GM19351 (cell line): ENCODE measurements at regions not wholly inside any gene's neighbourhood (a gene's known extent, or its start where the extent isn't known, plus 50 kb on each side); places are given as distances from the start of the nearest gene placed in this dataset.

Experiments used
- ATAC-seq: cut with Tn5 transposase; IDR thresholded peaks from one replicate; pipeline ENCODE4 v1.9.1; 2021; ENCODE audit warnings: mild to moderate bottlenecking, moderate library complexity; ENCODE audit not compliant: unreplicated experiment

DNA sequence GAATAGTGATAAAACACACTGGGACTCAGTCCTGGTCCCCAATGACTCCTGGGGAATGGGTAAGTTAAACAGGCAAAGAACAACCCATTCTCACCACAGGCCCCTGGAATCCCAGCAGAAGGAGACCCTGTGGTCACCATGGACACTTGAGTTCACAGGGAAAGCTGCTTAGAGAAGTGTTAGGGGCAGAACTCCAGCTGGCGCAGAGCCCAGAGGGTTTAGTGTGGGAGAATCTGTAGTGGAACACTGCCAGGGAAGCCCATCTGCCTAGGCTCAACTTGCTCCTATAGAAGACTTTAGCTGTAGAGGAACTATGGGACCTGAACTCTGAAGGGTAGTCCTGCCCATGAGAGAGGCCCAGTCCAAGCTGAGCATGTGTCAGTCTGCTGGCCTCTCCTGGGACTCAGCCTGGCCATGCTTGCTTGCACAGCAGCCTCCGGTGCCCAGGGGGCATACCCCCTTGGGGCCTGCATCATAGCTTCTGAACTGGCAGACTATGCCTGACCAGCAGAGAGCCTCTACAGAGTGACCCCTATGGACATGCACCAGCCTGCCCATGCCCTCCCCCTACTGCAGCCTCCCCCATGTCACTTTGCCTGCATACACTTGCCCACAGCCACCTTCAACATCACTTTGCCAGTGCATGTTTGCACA lies 343.5 kb downstream of the IDS start:
- ATAC-seq = no peak

DNA sequence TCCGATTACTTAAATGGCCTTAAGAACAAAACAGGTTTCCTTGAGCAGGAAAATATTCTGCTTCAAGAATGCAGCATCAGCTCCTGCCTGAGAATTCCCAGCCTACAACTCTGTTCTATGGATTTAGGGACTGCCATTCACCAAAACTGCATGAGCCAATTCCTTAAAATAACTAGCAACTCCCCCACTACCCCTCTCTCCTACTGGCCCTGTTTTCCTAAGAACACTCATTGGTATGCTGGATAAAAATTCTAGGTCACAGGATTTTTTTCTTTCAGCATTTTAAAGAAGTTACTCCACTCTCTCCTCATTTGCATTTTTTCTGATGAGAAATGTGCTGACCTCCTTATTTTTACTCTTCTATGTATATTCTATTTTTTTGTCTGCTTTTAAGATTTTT lies 347.1 kb downstream of the IDS start:
- ATAC-seq = no peak

DNA sequence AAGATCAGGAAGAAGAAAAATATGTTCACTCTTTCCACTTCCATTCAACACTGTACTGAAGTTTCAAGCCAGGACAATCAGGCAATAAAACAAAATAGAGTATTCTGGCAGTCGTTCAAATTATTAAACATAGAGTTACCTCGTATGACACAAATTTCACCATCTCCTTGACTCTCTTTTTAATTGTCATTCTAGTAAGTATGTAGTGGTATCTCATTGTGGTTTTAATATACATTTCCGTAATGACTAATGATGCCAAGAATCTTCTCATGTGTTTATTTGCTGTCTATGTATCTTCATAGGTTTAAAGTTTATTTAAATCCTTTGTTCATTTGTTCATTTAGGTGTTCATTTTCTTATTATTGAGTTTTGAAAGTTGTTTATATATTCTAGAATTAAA lies 352.2 kb downstream of the IDS start:
- no peak for ATAC-seq

DNA sequence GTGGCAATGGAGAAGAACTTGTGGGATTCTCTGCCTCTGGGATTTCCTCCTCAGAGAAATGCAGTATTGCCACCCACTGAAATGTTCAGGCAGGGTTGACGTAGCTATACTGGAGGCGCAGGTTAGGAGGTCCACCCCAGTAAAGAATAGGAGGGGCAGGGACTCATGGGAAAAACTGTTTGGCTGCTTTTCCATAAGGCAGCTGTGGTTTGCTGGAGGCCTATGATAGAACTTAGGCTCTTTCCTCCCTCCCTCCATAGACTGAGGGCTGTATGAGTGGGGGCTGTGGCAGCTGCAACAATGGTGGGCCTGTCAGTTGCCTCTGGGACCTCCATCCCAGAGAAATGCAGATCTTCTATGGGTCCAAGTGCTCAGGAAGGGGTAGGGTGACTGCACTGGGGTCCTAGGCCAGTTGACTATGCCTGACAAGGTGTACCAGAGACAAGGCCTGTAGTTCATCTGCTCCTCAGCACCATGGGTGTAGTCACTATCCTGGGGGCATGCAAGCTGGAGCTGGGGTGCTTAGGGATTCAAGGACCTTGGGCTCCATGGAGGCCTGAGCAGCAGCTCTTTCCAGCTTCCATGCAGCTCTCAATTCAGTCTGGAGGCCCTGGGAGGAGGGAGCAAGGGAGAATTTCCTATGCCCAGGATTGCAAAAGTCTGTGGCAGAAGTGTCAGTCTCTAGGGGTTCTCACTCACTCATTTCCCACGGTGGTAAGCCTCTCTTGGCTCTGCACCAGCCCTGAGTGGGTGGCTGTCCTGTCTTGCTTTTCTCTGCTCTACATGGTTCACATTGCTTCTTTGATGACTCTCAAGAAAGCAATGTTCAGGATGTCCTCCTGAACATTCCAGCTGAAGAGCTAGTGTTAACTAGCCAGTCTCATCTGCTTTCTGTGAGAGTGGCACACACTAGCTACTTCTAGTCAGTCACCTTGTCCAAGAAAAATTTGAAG lies 353.0 kb downstream of the IDS start:
- ATAC-seq = peak; percentile 65

GRCh38 chrX:149145845-149146285 lies 359.2 kb downstream of the IDS start:
- peak; percentile 74 for ATAC-seq

DNA sequence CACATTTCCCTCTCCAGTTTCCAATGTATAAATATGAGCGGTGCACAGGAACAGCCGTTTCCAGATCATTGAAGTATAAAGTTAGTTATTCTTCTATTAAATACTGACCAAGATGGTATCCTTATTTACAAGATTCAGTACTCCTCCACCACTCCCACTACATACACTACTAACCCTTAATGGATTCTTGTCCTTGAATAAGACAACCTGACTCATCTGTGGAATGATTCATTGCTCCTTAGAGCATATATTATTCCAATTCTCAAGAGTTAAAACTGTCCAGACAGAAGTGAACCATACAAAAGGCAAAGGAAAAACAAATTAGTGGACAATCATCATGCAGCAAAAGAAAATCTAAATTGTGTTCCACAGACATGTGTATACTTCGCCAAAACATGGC lies 373.3 kb downstream of the IDS start:
- ATAC-seq = no peak

- ATAC-seq = no peak
Measured at GRCh38 chrX:149129767-149130166, 375.3 kb downstream of the IDS start.

DNA sequence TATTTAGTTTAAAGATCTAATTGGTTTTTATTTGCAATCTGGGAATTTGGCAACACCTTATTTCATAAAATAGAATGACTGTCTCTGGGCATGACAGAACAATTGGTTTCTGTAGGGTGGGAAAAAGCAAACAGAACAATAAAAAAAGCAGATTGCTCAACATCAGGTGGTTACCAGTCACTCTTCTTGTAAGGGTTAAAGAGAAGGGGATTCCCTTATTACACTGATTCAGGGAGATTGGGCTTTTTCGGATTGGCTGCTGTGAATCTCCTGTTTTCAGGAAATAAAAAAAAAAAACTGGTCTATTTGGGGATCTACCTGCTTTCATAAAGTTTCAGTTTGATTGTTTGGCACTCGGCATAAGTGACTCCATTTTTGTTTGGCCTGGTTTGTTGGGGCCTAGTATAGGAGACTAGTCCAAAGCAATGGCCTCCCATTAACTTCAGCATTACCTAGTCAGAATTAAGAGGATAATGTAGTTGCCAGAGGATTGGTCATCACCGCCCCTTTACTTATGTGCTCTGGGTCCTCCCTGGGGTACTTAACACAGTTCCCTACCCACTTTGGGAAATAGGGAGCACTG lies 380.5 kb downstream of the IDS start:
- ATAC-seq = no peak

DNA sequence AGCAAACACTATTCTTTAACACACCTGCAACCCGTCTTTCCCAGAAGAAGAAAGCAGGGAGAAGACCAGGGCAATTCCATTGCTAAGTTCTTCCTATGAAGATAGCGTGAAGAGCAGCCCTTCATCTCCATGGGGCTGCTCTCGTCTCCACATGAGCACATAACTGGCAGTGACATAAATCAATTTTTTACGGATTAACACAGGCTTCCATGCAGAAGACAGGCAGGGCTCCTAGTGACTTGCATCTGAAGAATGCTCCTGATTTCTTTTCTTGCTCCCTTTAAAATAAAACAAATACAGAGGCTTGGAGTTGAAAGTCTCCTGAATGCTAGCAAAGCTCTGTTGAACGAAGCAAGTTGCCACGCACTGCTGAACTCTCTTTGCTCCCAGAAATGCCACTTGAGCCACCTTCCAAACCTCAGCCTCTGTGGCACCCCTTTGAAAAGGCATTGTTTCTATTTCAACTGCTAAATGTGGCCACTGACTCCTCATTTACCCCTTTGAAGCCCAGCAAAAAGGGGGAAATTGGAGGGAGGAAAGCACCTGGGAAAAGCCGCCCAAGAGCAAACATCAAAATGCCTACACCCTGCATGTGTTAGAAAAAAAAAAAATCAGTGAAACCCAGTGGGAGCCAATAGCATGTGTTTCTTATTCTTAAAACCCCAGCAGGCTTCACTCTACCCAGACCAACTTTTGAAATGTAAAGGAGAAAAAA lies 383.7 kb downstream of the IDS start:
- no peak for ATAC-seq

- ATAC-seq = peak; percentile 48
Measured at GRCh38 chrX:149120459-149120858, 384.6 kb downstream of the IDS start.

DNA sequence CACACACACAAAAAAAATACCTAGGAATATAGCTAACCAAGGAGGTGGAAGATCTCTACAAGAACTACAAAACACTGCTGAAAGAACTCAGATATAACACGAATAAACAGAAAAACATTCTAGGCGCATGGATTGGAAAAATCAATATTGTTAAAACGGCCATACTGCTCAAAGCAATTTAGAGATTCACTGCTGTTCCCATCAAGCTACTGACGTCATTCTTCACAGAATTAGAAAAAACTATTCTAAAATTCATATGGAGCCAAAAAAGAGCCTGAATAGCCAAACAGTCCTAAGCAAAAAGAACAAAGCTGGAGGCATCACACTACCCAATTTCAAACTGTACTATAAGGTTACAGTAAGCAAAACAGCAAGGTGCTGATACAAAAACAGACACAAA lies 390.2 kb downstream of the IDS start:
- no peak for ATAC-seq

DNA sequence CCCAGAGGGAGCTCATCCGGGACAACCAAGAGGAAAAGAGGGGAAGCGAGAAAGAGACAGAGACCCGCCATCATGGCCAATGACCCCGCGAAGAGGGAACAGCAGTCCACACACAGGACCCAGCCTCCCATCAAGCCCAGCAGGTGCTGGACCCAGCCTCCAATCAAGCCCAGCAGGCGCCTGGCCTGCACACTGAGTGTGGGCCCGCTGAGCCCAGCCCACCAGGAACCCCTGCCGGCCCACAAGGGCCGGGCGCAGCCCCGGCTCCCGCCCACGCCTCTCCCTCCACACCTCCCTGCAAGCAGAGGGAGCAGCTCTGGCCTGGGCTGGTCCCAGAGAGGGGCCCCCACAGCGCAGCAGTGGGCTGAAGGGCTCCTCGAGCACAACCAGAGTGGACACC lies 391.1 kb downstream of the IDS start:
- no peak for ATAC-seq

DNA sequence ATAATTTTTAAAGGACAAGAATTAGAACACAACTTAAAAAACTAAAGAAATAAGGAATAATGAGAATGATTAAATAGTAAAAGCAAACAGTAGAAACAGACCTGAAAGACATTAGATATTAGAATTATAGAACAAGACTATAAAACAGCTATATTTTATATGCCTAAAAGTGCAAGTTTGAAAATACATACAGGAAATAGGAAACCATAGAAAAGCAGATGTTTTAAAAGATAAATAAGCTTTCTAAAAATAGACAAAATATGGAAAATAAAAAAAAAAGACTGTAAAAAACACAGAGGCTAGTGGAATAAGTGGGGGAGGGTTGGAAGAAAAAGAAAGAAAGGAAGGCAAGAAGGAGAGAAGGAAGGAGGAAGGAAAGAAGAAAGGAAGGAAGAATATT lies 407.3 kb downstream of the IDS start:
- ATAC-seq = no peak

DNA sequence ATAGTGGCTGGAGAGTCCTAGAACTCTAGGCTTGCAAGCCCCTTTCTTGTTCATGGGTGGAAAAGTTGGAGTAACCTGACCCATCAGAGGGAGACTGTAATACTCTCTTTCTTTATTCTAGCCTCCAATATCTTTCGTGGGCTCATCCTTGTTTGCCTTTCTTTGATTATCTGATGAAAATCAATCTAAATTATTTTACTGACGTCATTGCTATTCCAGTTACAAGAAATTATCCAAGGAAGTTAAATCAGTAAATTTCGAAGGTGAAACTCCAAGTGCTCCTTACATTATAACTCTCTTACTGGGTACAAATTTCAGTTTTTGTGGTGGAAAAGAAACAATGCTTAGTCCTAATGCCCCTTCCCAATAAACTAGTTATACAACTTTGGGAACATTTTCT lies 412.9 kb downstream of the IDS start:
- no peak for ATAC-seq

GRCh38 chrX:149079805-149080406 lies 425.2 kb downstream of the IDS start:
- no peak for ATAC-seq

DNA sequence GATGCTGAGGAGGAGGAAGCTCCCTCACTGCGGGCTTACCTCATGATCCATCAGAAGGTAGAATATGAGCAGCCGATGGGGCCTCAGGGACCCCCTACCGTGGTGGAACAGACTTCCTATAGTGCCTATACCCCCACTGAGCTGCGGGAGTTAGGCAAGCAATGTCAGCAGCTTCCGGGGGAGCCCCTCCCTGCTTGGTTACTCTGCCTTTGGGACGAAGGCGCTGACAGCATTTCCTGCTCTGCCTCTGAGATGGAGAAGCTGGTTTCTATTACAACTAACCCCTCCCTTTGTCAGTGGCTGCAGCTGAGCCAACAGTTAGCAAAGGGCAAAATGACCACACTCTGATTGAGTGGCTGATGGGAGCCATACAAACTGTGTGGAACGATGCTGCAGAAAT lies 430.7 kb downstream of the IDS start:
- no peak for ATAC-seq

DNA sequence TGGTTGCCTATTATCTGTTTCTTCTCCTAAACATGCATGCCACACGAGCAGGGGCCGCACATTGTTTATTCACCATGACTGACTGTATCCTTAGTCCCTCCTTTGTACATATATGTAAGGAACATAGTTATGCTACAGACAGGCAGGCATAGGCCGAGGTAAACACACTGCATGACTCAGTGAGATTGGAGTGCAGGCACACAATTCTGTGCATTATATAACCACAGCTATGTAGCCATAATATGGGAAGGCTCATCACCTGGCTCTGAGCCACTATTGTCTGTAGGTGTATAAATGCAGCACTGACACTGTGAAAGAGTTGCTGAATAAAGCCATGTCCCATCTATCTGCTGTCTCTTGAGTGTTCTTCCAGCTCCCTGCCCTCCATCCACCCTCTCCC lies 431.6 kb downstream of the IDS start:
- ATAC-seq = no peak

DNA sequence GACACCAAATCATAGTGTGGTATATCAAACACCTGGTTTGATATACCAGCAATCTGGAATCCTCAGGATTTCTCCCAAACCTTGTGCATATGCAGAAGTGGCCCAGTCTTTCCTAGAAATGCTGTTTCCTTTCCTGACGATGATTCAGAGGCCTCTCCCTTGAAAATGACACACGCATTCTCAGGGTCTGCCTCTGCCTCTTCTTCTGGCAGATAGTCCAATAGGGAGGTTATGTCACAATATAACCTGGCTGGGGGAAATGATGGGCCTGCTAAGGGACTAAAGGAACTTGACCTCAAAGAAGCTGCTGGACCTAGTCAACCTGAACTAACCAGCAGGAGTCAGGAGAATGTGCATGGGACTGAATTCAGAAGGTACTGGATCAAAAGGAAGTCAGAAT lies 435.2 kb downstream of the IDS start:
- no peak for ATAC-seq

DNA sequence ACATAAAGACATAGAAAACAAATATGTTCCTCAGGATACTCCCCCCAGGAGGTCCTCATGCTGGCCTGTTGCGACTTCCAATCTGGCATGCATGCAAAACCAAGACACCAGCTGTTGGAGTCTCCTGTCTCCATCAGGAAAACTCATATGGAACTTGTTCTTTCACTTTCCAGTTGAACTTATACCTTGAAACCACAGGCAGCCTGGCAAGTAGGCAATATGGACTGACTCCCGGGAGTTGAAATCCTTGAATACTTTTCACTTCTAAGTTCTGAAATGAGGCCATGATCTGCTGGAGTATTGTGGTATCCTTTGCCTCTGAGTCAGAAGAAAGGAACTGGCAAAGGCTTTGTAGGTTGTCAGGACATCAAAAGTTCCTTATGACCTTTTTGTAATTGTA lies 444.2 kb downstream of the IDS start:
- ATAC-seq = no peak
